Hepatocyte (in vitro differentiated cells): ENCODE measurements at regions not wholly inside any gene's neighbourhood (a gene's known extent, or its start where the extent isn't known, plus 50 kb on each side); places are given as distances from the start of the nearest gene placed in this dataset.

Experiments used
- DNase-seq: peaks from one replicate; pipeline ENCODE4 v3.0.0-alpha.2; 2016; ENCODE audit warnings: low spot score
- H2AFZ ChIP-seq: fragments of 200-600 bp; sonication (generic); 2 replicates; pipeline ENCODE4 v1.6.0; 2016; ENCODE audit warnings: antibody characterized with exemption, mild to moderate bottlenecking
- H3K27ac ChIP-seq: fragments of 200-600 bp; sonication (generic); 2 replicates; pipeline ENCODE4 v1.5.1; 2016; ENCODE audit warnings: mild to moderate bottlenecking
- H3K27me3 ChIP-seq: fragments of 200-600 bp; sonication (generic); 2 replicates; pipeline ENCODE4 v1.6.1; 2016
- H3K36me3 ChIP-seq: fragments of 200-600 bp; sonication (generic); replicated peaks from 2 replicates; pipeline ENCODE4 v1.5.1; 2016; ENCODE audit warnings: low read depth; ENCODE audit not compliant: insufficient read depth
- H3K4me1 ChIP-seq: fragments of 200-600 bp; sonication (generic); 2 replicates; pipeline ENCODE4 v1.5.1; 2016; ENCODE audit warnings: mild to moderate bottlenecking, moderate library complexity; ENCODE audit not compliant: insufficient read depth
- H3K4me2 ChIP-seq: fragments of 200-600 bp; sonication (generic); 2 replicates; pipeline ENCODE4 v1.6.0; 2016
- H3K4me3 ChIP-seq: fragments of 200-600 bp; sonication (generic); 2 replicates; pipeline ENCODE4 v1.5.1; 2016; ENCODE audit warnings: mild to moderate bottlenecking
- H3K79me2 ChIP-seq: fragments of 200-600 bp; sonication (generic); 2 replicates; pipeline ENCODE4 v1.6.0; 2017; ENCODE audit warnings: mild to moderate bottlenecking
- H3K9me2 ChIP-seq: fragments of 200-600 bp; sonication (generic); replicated peaks from 2 replicates; pipeline ENCODE4 v1.6.0; 2017; ENCODE audit warnings: mild to moderate bottlenecking; ENCODE audit not compliant: insufficient read depth
- H3K9me3 ChIP-seq: fragments of 200-600 bp; sonication (generic); 2 replicates; pipeline ENCODE4 v1.5.1; 2016; ENCODE audit warnings: low read depth, mild to moderate bottlenecking
- H4K20me1 ChIP-seq: fragments of 200-600 bp; sonication (generic); 2 replicates; pipeline ENCODE4 v1.6.0; 2016; ENCODE audit warnings: mild to moderate bottlenecking; ENCODE audit not compliant: insufficient read depth, poor library complexity, severe bottlenecking
- EZH2 ChIP-seq: fragments of 200-600 bp; sonication (generic); IDR thresholded peaks from 2 replicates; pipeline ENCODE4 v1.6.1; 2016; ENCODE audit warnings: antibody characterized with exemption, mild to moderate bottlenecking, borderline replicate concordance
- EZH2phosphoT487 ChIP-seq: fragments of 200-600 bp; sonication (generic); IDR thresholded peaks from one replicate; pipeline ENCODE4 v1.6.1; 2018; ENCODE audit warnings: antibody characterized with exemption, mild to moderate bottlenecking, low read depth, moderate library complexity; ENCODE audit not compliant: unreplicated experiment, severe bottlenecking
- WGBS: methylation state at CpG from one replicate; pipeline ENCODE4 v1.1.6; 2016; ENCODE audit warnings: low lambda C conversion rate; ENCODE audit errors: missing lambda C conversion rate; 5-methylcytosine and 5-hydroxymethylcytosine counted together
- TF ChIP-seq, protein P1 (sequence below): fragments of 200-600 bp; sonication (generic); IDR thresholded peaks from 2 replicates; pipeline ENCODE4 v1.5.1; 2016; ENCODE audit warnings: antibody characterized with exemption, mild to moderate bottlenecking; ENCODE audit not compliant: poor library complexity

DNA sequence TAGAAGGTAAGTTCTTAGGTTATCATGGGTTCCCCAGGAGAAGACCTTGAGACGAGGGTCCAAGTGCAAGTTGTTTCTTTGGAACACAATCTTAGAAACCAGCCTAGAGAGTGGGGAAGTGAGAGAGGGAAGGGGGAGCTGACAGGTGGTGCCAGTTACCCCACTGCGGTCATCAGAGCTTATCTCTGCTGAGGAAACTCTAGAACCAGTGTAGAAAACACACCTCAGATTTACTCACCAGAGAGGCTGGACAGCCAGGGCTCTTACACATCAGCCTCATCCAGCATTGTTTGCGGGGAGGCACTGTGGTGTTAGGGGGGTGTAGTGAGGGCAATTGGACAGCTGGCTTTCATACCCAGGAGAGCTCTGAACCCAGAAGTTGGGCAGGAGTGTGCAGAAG lies 206.5 kb upstream of the RAI14 start:
- no peaks in the 10 kb centered on the region for H3K27me3 ChIP-seq
- no peak for DNase-seq
- no peak overlapping the region for H3K4me2 ChIP-seq
- H2AFZ ChIP-seq = no peak overlapping the region
- no peak overlapping the region for H3K27ac ChIP-seq
- WGBS = 89% methylated on average over 3 of the region's 3 CpGs
- no peak overlapping the region for H3K4me3 ChIP-seq
- no peaks in the 10 kb centered on the region for H3K4me1 ChIP-seq
- no peaks in the 10 kb centered on the region for H3K9me3 ChIP-seq
- H4K20me1 ChIP-seq = no peaks in the 10 kb centered on the region
- H3K79me2 ChIP-seq = no peaks in the 10 kb centered on the region
- H3K36me3 ChIP-seq = no peaks in the 10 kb centered on the region
- no peaks in the 10 kb centered on the region for H3K9me2 ChIP-seq
- TF ChIP-seq, protein P1, sequence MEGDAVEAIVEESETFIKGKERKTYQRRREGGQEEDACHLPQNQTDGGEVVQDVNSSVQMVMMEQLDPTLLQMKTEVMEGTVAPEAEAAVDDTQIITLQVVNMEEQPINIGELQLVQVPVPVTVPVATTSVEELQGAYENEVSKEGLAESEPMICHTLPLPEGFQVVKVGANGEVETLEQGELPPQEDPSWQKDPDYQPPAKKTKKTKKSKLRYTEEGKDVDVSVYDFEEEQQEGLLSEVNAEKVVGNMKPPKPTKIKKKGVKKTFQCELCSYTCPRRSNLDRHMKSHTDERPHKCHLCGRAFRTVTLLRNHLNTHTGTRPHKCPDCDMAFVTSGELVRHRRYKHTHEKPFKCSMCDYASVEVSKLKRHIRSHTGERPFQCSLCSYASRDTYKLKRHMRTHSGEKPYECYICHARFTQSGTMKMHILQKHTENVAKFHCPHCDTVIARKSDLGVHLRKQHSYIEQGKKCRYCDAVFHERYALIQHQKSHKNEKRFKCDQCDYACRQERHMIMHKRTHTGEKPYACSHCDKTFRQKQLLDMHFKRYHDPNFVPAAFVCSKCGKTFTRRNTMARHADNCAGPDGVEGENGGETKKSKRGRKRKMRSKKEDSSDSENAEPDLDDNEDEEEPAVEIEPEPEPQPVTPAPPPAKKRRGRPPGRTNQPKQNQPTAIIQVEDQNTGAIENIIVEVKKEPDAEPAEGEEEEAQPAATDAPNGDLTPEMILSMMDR = no peak
- TF ChIP-seq EZH2 (no peak), EZH2phosphoT487 (no peak)

GRCh38 chr5:34450338-34450737 lies 205.8 kb upstream of the RAI14 start:
- Histone ChIP-seq H3K27ac (no peak overlapping the region), H3K9me3 (no peaks in the 10 kb centered on the region), H3K79me2 (no peaks in the 10 kb centered on the region), H3K36me3 (no peaks in the 10 kb centered on the region), H3K4me3 (no peak overlapping the region), H3K9me2 (no peaks in the 10 kb centered on the region), H3K27me3 (no peaks in the 10 kb centered on the region), H3K4me1 (no peaks in the 10 kb centered on the region), H4K20me1 (no peaks in the 10 kb centered on the region), H3K4me2 (no peak overlapping the region), H2AFZ (no peak overlapping the region)
- WGBS = 96% methylated on average over 2 of the region's 2 CpGs
- TF ChIP-seq, protein P1 = no peak
- TF ChIP-seq EZH2 = no peak
- no peak for TF ChIP-seq EZH2phosphoT487
- no peak for DNase-seq

- no peaks in the 10 kb centered on the region for H3K79me2 ChIP-seq
- H3K4me1 ChIP-seq = no peaks in the 10 kb centered on the region
- H3K9me2 ChIP-seq = no peaks in the 10 kb centered on the region
- 35% methylated on average over 7 of the region's 7 CpGs for WGBS
- no peaks in the 10 kb centered on the region for H3K36me3 ChIP-seq
- no peak overlapping the region for H2AFZ ChIP-seq
- no peaks in the 10 kb centered on the region for H3K9me3 ChIP-seq
- no peaks in the 10 kb centered on the region for H4K20me1 ChIP-seq
- TF ChIP-seq, protein P1 = peak; percentile 48
- TF ChIP-seq EZH2 (no peak), EZH2phosphoT487 (no peak)
- H3K4me3 ChIP-seq = no peak overlapping the region
- no peak overlapping the region for H3K27ac ChIP-seq
- no peaks in the 10 kb centered on the region for H3K27me3 ChIP-seq
- peak; percentile 38 for DNase-seq
- no peak overlapping the region for H3K4me2 ChIP-seq
These were observed 203.8 kb upstream of the RAI14 start for GRCh38 chr5:34452170-34452828.
